ENCODE measurements at regions not wholly inside any gene's neighbourhood (a gene's known extent, or its start where the extent isn't known, plus 50 kb on each side); places are given as distances from the start of the nearest gene placed in this dataset.

DNA sequence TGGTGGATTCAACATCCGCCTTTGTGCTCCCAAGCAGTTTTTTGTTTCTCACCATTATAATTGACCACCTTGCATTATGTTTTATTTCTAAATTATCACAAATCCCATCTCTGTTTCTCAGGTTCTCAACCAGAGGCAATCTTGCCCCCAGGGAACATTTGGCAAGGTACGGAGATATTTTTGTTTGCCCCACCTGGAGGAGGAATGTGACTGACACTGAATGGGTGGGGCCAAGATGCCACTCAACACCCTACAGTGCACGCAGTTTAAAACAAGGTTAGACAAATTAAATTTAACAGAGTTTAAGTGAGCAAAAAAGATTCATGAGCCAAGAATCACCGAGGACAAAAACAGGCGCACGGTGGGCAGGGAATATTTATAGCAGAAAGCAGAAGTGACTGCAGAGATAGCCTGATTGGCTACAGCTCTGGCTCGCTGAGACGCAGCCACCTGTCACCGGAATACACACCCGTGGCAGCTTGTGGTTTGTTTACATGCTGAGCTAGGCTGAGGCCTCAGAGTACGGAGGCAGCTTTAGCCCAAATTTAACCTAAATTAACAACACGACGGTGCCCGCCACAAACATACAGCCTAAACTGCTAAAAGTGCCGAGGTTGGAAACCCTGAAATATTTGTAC, 150.0 kb upstream of the ALKAL2 start:
- RAD21 ChIA-PET (ENCODE audit: unreplicated experiment), result no interaction called here
- Histone ChIP-seq H3K9ac (ENCODE audit: control insufficient read depth, insufficient read depth, low read length) (no peak overlapping the region), H3K27ac (ENCODE audit: control insufficient read depth, insufficient read depth) (no peak overlapping the region), H3K27me3 (replicated peaks in 1 of 2; ENCODE audit: control insufficient read depth in 2 of 2, insufficient read depth in 2 of 2, low read length in 1 of 2) (no peaks in the 10 kb centered on the region; a peak in 1 of 4 replicates), H2AFZ (ENCODE audit: control insufficient read depth, low read depth, low read length) (peak overlapping the region; percentile 61), H4K20me1 (ENCODE audit: control insufficient read depth, insufficient read depth) (no peaks in the 10 kb centered on the region), H3K79me2 (ENCODE audit: control insufficient read depth, insufficient read depth, low read length) (no peaks in the 10 kb centered on the region), H3K4me3 (no peak overlapping the region), H3K9me3 (replicated peaks; ENCODE audit: control insufficient read depth, insufficient read depth, low read length) (no peaks in the 10 kb centered on the region; the same call in 2 of the 3 replicates), H3K4me2 (ENCODE audit: control insufficient read depth, insufficient read depth) (peak overlapping the region; percentile 35; the same call in 1 of the 2 replicates), H3K4me1 (ENCODE audit: control insufficient read depth, insufficient read depth, low read length) (no peaks in the 10 kb centered on the region), H3K36me3 (ENCODE audit: control insufficient read depth in 2 of 2, insufficient read depth in 2 of 2, low read length in 1 of 2) (no peaks in the 10 kb centered on the region)
- DNase-seq (ENCODE audit: low read depth, low spot score), result no peak
- POLR2A ChIA-PET, result no interaction called here
- TF ChIP-seq EZH2 (IDR thresholded peaks at IDR 0.05; ENCODE audit: borderline replicate concordance, control insufficient read depth, low read depth, low read length) (no peak), BRCA1 (IDR thresholded peaks at IDR 0.05; ENCODE audit: low read depth, low read length) (no peak), RUNX3 (IDR thresholded peaks at IDR 0.05; ENCODE audit: low read length) (peak; percentile 51), CREB1 (IDR thresholded peaks at IDR 0.05; ENCODE audit: low read depth) (peak; percentile 26; the same call in 1 of the 2 replicates), MEF2A (IDR thresholded peaks at IDR 0.05; ENCODE audit: insufficient read depth, low read depth, low read length) (no peak), ZSCAN29 (IDR thresholded peaks at IDR 0.05) (no peak), SPI1 (IDR thresholded peaks at IDR 0.05; ENCODE audit: borderline replicate concordance, insufficient read depth, low read depth, low read length) (peak; percentile 81), TCF12 (IDR thresholded peaks at IDR 0.05; ENCODE audit: low read depth, low read length) (0 out of 2 replicates have a peak, but pooled peaks have one; percentile 21), NFYB (IDR thresholded peaks at IDR 0.05; ENCODE audit: insufficient read depth, low read depth, low read length) (peak; percentile 57), NBN (IDR thresholded peaks at IDR 0.05) (no peak), PKNOX1 (IDR thresholded peaks at IDR 0.05) (peak; percentile 73), FOXM1 (IDR thresholded peaks at IDR 0.05; ENCODE audit: low read depth, low read length) (no peak), CHD1 (IDR thresholded peaks at IDR 0.05; ENCODE audit: low read depth, low read length) (no peak)
- TF ChIP-seq, protein P1, sequence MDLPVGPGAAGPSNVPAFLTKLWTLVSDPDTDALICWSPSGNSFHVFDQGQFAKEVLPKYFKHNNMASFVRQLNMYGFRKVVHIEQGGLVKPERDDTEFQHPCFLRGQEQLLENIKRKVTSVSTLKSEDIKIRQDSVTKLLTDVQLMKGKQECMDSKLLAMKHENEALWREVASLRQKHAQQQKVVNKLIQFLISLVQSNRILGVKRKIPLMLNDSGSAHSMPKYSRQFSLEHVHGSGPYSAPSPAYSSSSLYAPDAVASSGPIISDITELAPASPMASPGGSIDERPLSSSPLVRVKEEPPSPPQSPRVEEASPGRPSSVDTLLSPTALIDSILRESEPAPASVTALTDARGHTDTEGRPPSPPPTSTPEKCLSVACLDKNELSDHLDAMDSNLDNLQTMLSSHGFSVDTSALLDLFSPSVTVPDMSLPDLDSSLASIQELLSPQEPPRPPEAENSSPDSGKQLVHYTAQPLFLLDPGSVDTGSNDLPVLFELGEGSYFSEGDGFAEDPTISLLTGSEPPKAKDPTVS (IDR thresholded peaks at IDR 0.05; ENCODE audit: low read depth, low read length), result no peak
- TF ChIP-seq, protein P2, sequence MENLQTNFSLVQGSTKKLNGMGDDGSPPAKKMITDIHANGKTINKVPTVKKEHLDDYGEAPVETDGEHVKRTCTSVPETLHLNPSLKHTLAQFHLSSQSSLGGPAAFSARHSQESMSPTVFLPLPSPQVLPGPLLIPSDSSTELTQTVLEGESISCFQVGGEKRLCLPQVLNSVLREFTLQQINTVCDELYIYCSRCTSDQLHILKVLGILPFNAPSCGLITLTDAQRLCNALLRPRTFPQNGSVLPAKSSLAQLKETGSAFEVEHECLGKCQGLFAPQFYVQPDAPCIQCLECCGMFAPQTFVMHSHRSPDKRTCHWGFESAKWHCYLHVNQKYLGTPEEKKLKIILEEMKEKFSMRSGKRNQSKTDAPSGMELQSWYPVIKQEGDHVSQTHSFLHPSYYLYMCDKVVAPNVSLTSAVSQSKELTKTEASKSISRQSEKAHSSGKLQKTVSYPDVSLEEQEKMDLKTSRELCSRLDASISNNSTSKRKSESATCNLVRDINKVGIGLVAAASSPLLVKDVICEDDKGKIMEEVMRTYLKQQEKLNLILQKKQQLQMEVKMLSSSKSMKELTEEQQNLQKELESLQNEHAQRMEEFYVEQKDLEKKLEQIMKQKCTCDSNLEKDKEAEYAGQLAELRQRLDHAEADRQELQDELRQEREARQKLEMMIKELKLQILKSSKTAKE (IDR thresholded peaks at IDR 0.05; ENCODE audit: low read depth, poor library complexity, severe bottlenecking), result no peak
- no peak for FAIRE-seq
- intact Hi-C loops (cut with micrococcal nuclease; ENCODE audit: unreplicated experiment) (no loop called here), in situ Hi-C loops (cut with MboI) (no loop called here)
- WGBS (ENCODE audit: insufficient coverage, insufficient replicate concordance, low lambda C conversion rate, missing lambda C conversion rate), result 6% methylated on average over 15 of the region's 15 CpGs
- CTCF ChIA-PET, result no interaction called here
- ATAC-seq, result peak; percentile 85
- SMC1A ChIA-PET (ENCODE audit: uncharacterized antibody, unreplicated experiment), result no interaction called here
- BruUV-seq (replicated peaks), result no TSS peak

Measured in GM12878 (cell line).